ENCODE measurements at regions not wholly inside any gene's neighbourhood (a gene's known extent, or its start where the extent isn't known, plus 50 kb on each side); places are given as distances from the start of the nearest gene placed in this dataset.
A peak's percentile ranks its signal among the peaks of the same experiment; 100 is the strongest.

DNA sequence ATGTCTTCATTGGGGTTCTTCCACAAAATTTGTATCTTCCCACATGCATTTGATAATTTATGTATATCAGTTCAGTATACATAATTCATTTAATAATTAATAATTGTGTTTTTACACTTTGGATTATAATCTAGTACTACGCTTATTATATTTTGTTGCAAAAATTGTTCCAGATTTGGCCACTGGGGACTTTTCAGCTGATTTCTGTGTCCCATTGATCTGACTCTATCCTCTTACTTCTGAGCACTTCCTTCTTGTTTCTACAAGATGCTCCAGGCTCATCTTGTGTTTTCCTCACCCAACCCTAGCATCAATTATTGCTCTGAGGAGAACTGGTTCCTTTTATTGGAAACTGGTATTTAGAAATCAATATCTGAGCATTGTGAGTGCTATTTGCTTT is 215.3 kb upstream of the CDH19 start:
- H3K27me3 ChIP-seq (ENCODE audit: insufficient read depth, low read length), result no peaks in the 10 kb centered on the region
- no peak overlapping the region for H3K4me2 ChIP-seq (ENCODE audit: low read length)
- H4K20me1 ChIP-seq (ENCODE audit: insufficient read depth, low read length), result no peaks in the 10 kb centered on the region
- H3K9me2 ChIP-seq (ENCODE audit: low read depth, low read length), result no peaks in the 10 kb centered on the region
- no peak overlapping the region for H2AFZ ChIP-seq (ENCODE audit: low read length)
- no peaks in the 10 kb centered on the region for H3F3A ChIP-seq (ENCODE audit: insufficient read depth, low read length)
- H3K79me2 ChIP-seq (ENCODE audit: insufficient read depth, low read length), result no peaks in the 10 kb centered on the region
- H3K36me3 ChIP-seq (ENCODE audit: insufficient read depth, low read length), result no peaks in the 10 kb centered on the region
- H3K27ac ChIP-seq (ENCODE audit: low read depth, low read length, poor library complexity, severe bottlenecking), result no peak overlapping the region
- no peaks in the 10 kb centered on the region for H3K9me3 ChIP-seq (ENCODE audit: low read length)
- TF ChIP-seq CTCF (IDR thresholded peaks at IDR 0.05; ENCODE audit: low read length) (peak; percentile 13; the same call in 1 of the 2 replicates), EZH2 (IDR thresholded peaks at IDR 0.05; ENCODE audit: borderline replicate concordance, low read length) (no peak)
- H3K9ac ChIP-seq (ENCODE audit: low read length), result no peak overlapping the region
- no peaks in the 10 kb centered on the region for H3K4me1 ChIP-seq (ENCODE audit: insufficient read depth, low read length, severe bottlenecking)
- H3K4me3 ChIP-seq (ENCODE audit: low read depth, low read length, poor library complexity, severe bottlenecking), result no peak overlapping the region

- H3K27me3 ChIP-seq (ENCODE audit: insufficient read depth, low read length), result no peaks in the 10 kb centered on the region
- no peak overlapping the region for H3K27ac ChIP-seq (ENCODE audit: low read depth, low read length, poor library complexity, severe bottlenecking)
- H2AFZ ChIP-seq (ENCODE audit: low read length), result no peak overlapping the region
- no peak overlapping the region for H3K4me3 ChIP-seq (ENCODE audit: low read depth, low read length, poor library complexity, severe bottlenecking)
- H3K9me2 ChIP-seq (ENCODE audit: low read depth, low read length), result no peaks in the 10 kb centered on the region
- TF ChIP-seq CTCF (IDR thresholded peaks at IDR 0.05; ENCODE audit: low read length) (no peak), EZH2 (IDR thresholded peaks at IDR 0.05; ENCODE audit: borderline replicate concordance, low read length) (no peak)
- H3K4me2 ChIP-seq (ENCODE audit: low read length), result no peak overlapping the region
- H3K4me1 ChIP-seq (ENCODE audit: insufficient read depth, low read length, severe bottlenecking), result no peaks in the 10 kb centered on the region
- H4K20me1 ChIP-seq (ENCODE audit: insufficient read depth, low read length), result no peaks in the 10 kb centered on the region
- no peaks in the 10 kb centered on the region for H3K9me3 ChIP-seq (ENCODE audit: low read length)
- H3K79me2 ChIP-seq (ENCODE audit: insufficient read depth, low read length), result no peaks in the 10 kb centered on the region
- no peaks in the 10 kb centered on the region for H3F3A ChIP-seq (ENCODE audit: insufficient read depth, low read length)
- no peaks in the 10 kb centered on the region for H3K36me3 ChIP-seq (ENCODE audit: insufficient read depth, low read length)
- no peak overlapping the region for H3K9ac ChIP-seq (ENCODE audit: low read length)
Measured at GRCh38 chr18:66813138-66813537, 209.2 kb upstream of the CDH19 start.

DNA sequence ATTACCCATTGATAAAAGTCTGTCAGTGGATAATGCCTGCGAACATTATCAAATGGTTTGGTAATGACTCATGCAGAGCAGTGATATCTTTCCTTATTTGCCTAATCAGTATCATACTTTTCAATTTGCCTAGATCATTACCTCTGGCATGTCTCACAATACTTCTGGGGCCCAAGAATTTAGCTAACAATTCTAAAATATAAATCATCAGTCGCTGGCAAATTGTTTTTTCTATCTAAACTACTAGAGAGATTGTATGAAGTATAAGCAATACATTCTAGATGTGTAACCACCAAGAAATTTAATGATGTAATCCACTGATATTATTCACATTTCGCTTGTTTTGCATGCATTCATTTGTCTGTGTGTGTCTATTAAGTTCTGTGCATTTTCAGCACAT is 191.2 kb upstream of the CDH19 start:
- no peak overlapping the region for H3K9ac ChIP-seq (ENCODE audit: low read length)
- no peaks in the 10 kb centered on the region; the same call in 1 of the 2 replicates for H3F3A ChIP-seq (ENCODE audit: insufficient read depth, low read length)
- H4K20me1 ChIP-seq (ENCODE audit: insufficient read depth, low read length), result no peaks in the 10 kb centered on the region
- H3K27me3 ChIP-seq (ENCODE audit: insufficient read depth, low read length), result no peaks in the 10 kb centered on the region
- no peaks in the 10 kb centered on the region for H3K4me1 ChIP-seq (ENCODE audit: insufficient read depth, low read length, severe bottlenecking)
- no peaks in the 10 kb centered on the region for H3K79me2 ChIP-seq (ENCODE audit: insufficient read depth, low read length)
- H2AFZ ChIP-seq (ENCODE audit: low read length), result no peak overlapping the region
- H3K9me3 ChIP-seq (ENCODE audit: low read length), result no peaks in the 10 kb centered on the region
- TF ChIP-seq EZH2 (IDR thresholded peaks at IDR 0.05; ENCODE audit: borderline replicate concordance, low read length) (no peak), CTCF (IDR thresholded peaks at IDR 0.05; ENCODE audit: low read length) (no peak)
- no peak overlapping the region for H3K4me3 ChIP-seq (ENCODE audit: low read depth, low read length, poor library complexity, severe bottlenecking)
- H3K36me3 ChIP-seq (ENCODE audit: insufficient read depth, low read length), result no peaks in the 10 kb centered on the region
- no peaks in the 10 kb centered on the region for H3K9me2 ChIP-seq (ENCODE audit: low read depth, low read length)
- no peak overlapping the region for H3K4me2 ChIP-seq (ENCODE audit: low read length)
- H3K27ac ChIP-seq (ENCODE audit: low read depth, low read length, poor library complexity, severe bottlenecking), result no peak overlapping the region
